K562 (cell line): ENCODE measurements at regions not wholly inside any gene's neighbourhood (a gene's known extent, or its start where the extent isn't known, plus 50 kb on each side); places are given as distances from the start of the nearest gene placed in this dataset.

Source experiments
- ATAC-seq: fragments of 200-7000 bp; cut with Tn5 transposase; 3 replicates; pipeline ENCODE4 v1.9.1; 2020; ENCODE audit warnings: moderate library complexity
- BruUV-seq: library from RNA; stranded (reverse); fragments of 400-500 nt; replicated peaks from 2 replicates; lab custom pipeline; 2021; lab: Mats Ljungman, UMichigan
- CTCF ChIA-PET: fragments of 300-600 bp; formaldehyde crosslinking; extraction: SDS; loops from one replicate; lab custom pipeline; 2021; ENCODE audit warnings: low intra/inter-chr PET ratio; lab: Yijun Ruan, JAX
- POLR2A ChIA-PET: fragments of 300-600, 350-650 bp; sonication (Branson Sonifier 250); formaldehyde crosslinking; extraction: SDS; loops from one replicate; lab custom pipeline; 2021; ENCODE audit warnings: antibody characterized with exemption, inconsistent platforms; lab: Yijun Ruan, JAX
- DNase-seq, 4 experiments: peaks; one replicate each; pipeline versions ENCODE4 v3.0.0 to v3.0.0-alpha.2; 2011 to 2018; ENCODE audit warnings: low spot score in 3 of 4, mixed read lengths in 3 of 4; ENCODE audit errors: extremely low read depth in 1 of 4
- FAIRE-seq: peaks from 2 replicates; lab custom pipeline; 2011; peaks lifted over from hg19 to GRCh38; lab: Jason Lieb, UNC
- H2AFZ ChIP-seq: 2 replicates; pipeline ENCODE4 v1.6.0; 2011; ENCODE audit warnings: low read depth, low read length, control low read depth, inconsistent platforms
- H3K27ac ChIP-seq: fragments of 200-600 bp; 3 replicates; pipeline ENCODE4 v1.8.0; 2011; ENCODE audit warnings: low read depth, mild to moderate bottlenecking, control low read depth, inconsistent platforms, low read length, moderate library complexity, mixed read lengths; ENCODE audit errors: extremely low read depth
- H3K27me3 ChIP-seq, 2 experiments: fragments of 300-600 bp in 1 of 2; 2 replicates in 1 of 2; 3 replicates in 1 of 2; pipeline versions ENCODE4 v1.6.0 to v1.8.0; 2011; ENCODE audit warnings: inconsistent platforms in 2 of 2, low read length in 2 of 2, mild to moderate bottlenecking in 1 of 2, mixed read lengths in 1 of 2, moderate library complexity in 1 of 2; ENCODE audit not compliant: control insufficient read depth in 2 of 2, insufficient read depth in 2 of 2
- H3K36me3 ChIP-seq: fragments of 300-600 bp; 3 replicates; pipeline ENCODE4 v1.8.0; 2011; ENCODE audit warnings: mild to moderate bottlenecking, low read length, inconsistent platforms; ENCODE audit not compliant: control insufficient read depth, insufficient read depth
- H3K4me1 ChIP-seq, 2 experiments: fragments of 200-600 bp in 1 of 2; replicated peaks in 1 of 2; 2 replicates in 1 of 2; 3 replicates in 1 of 2; pipeline versions ENCODE4 v1.5.1 to v1.8.0; 2011; ENCODE audit warnings: inconsistent platforms in 2 of 2, low read length in 2 of 2, mild to moderate bottlenecking in 1 of 2, mixed read lengths in 1 of 2, moderate library complexity in 1 of 2; ENCODE audit not compliant: control insufficient read depth in 2 of 2, insufficient read depth in 2 of 2
- H3K4me2 ChIP-seq: 2 replicates; pipeline ENCODE4 v1.6.1; 2011; ENCODE audit warnings: low read length, control low read depth, inconsistent platforms, mixed read lengths; ENCODE audit not compliant: insufficient read depth
- H3K4me3 ChIP-seq: fragments of 200-600 bp; sonication (generic), shearing (Covaris generic); 2 replicates; pipeline ENCODE4 v1.5.1; 2016; ENCODE audit warnings: control low read depth, inconsistent platforms
- H3K79me2 ChIP-seq: fragments of 200-600 bp; 3 replicates; pipeline ENCODE4 v1.8.0; 2011; ENCODE audit warnings: low read length, inconsistent platforms; ENCODE audit not compliant: control insufficient read depth, insufficient read depth
- H3K9ac ChIP-seq, 2 experiments: 2 replicates each; pipeline versions ENCODE4 v1.6.0 to v1.6.1; 2011; ENCODE audit warnings: low read depth in 2 of 2, low read length in 2 of 2, control low read depth in 1 of 2, inconsistent platforms in 1 of 2, mild to moderate bottlenecking in 1 of 2, mixed read lengths in 1 of 2; ENCODE audit not compliant: insufficient read depth in 1 of 2
- H3K9me1 ChIP-seq: one replicate; pipeline ENCODE4 v1.6.0; 2011; ENCODE audit warnings: inconsistent platforms, mild to moderate bottlenecking, low read length, moderate library complexity; ENCODE audit not compliant: control insufficient read depth, insufficient read depth
- H3K9me3 ChIP-seq: replicated peaks from 2 replicates; pipeline ENCODE4 v1.5.1; 2011; ENCODE audit warnings: low read depth, low read length, inconsistent platforms; ENCODE audit not compliant: control insufficient read depth, insufficient read depth
- H4K20me1 ChIP-seq: replicated peaks from 2 replicates; pipeline ENCODE4 v1.6.1; 2011; ENCODE audit warnings: low read length, inconsistent platforms, mixed read lengths; ENCODE audit not compliant: control insufficient read depth, insufficient read depth
- ETV5 ChIP-seq: sonication (generic); formaldehyde crosslinking; IDR thresholded peaks from 2 replicates; pipeline ENCODE4 v1.4.0; 2020; ENCODE audit warnings: low read depth, mild to moderate bottlenecking, missing genetic modification reagents
- FOXA1 ChIP-seq: fragments of 450-650 bp; IDR thresholded peaks from 2 replicates; pipeline ENCODE4 v1.6.1; 2016; ENCODE audit warnings: mild to moderate bottlenecking, borderline replicate concordance
- FOXK1 ChIP-seq: sonication (generic); formaldehyde crosslinking; IDR thresholded peaks from 2 replicates; pipeline ENCODE4 v1.8.0; 2022; ENCODE audit warnings: missing genetic modification reagents, mild to moderate bottlenecking, borderline replicate concordance
- HMGXB4 ChIP-seq: sonication (generic); formaldehyde crosslinking; IDR thresholded peaks from 2 replicates; pipeline ENCODE4 v1.8.1; 2023; ENCODE audit warnings: mild to moderate bottlenecking, missing genetic modification reagents
- KHSRP ChIP-seq: fragments of 450-650 bp; IDR thresholded peaks from 2 replicates; pipeline ENCODE4 v1.6.1; 2017
- OTX1 ChIP-seq: fragments of 450-650 bp; formaldehyde crosslinking; IDR thresholded peaks from 2 replicates; pipeline ENCODE4 v1.4.0; 2022; ENCODE audit warnings: mild to moderate bottlenecking
- PTRF ChIP-seq: fragments of 450-650 bp; IDR thresholded peaks from 2 replicates; pipeline ENCODE4 v1.6.1; 2016; ENCODE audit warnings: mild to moderate bottlenecking, missing genetic modification characterization, missing compliant biosample characterization
- XRCC5 ChIP-seq: fragments of 200-400 bp; formaldehyde crosslinking; IDR thresholded peaks from 2 replicates; pipeline ENCODE4 v1.6.1; 2017; ENCODE audit warnings: low read depth, mild to moderate bottlenecking, low read length
- WGBS: fragments of 100-300 bp; shearing (Covaris generic); methylation state at CpG from one replicate; pipeline ENCODE4 v1.1.6; 2016; ENCODE audit warnings: low coverage, mixed read lengths; ENCODE audit not compliant: insufficient coverage; ENCODE audit errors: missing lambda C conversion rate; 5-methylcytosine and 5-hydroxymethylcytosine counted together
- in situ Hi-C: fragments of 300-500 bp; cut with MboI; formaldehyde crosslinking; loops from 4 replicates; pipeline ENCODE4 v1.15.0; 2018; ENCODE audit warnings: inconsistent platforms, mixed read lengths
- intact Hi-C: fragments of 100-400 bp; cut with micrococcal nuclease; formaldehyde crosslinking; loops from 2 replicates; pipeline ENCODE4 v1.14.2; 2022
- TF ChIP-seq, protein P1 (sequence below): fragments of 250-450 bp; sonication (Bioruptor Pico); IDR thresholded peaks from 2 replicates; pipeline ENCODE4 v1.8.0; 2021; ENCODE audit warnings: moderate library complexity, mild to moderate bottlenecking, inconsistent platforms
- TF ChIP-seq, protein P2 (sequence below): fragments of 450-650 bp; formaldehyde crosslinking; IDR thresholded peaks from 2 replicates; pipeline ENCODE4 v1.4.0; 2022; ENCODE audit warnings: mild to moderate bottlenecking, moderate library complexity

DNA sequence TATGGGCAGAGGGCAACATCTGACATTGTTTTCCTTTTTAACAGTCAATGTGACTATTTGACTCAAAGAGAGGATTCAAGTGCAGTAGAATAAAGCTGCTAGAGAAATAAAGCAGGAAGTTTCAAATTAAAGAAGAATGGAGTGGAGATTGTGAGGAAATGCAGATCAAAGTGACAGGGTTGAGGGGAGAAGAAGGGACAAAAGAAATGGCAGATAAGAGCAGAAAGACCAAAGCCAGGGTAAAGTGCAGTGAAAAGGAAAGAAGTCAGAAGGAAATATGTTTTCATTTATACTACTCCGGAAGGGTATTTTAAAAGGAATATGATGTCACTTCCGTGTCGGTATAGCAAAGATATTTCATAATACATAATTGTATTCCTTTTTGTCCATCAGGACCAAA, 297.5 kb upstream of the CRIM1 start:
- no peak for DNase-seq
- no peak overlapping the region for H3K4me3 ChIP-seq
- TF ChIP-seq FOXK1 (no peak), KHSRP (no peak), XRCC5 (no peak)
- TF ChIP-seq, protein P1, sequence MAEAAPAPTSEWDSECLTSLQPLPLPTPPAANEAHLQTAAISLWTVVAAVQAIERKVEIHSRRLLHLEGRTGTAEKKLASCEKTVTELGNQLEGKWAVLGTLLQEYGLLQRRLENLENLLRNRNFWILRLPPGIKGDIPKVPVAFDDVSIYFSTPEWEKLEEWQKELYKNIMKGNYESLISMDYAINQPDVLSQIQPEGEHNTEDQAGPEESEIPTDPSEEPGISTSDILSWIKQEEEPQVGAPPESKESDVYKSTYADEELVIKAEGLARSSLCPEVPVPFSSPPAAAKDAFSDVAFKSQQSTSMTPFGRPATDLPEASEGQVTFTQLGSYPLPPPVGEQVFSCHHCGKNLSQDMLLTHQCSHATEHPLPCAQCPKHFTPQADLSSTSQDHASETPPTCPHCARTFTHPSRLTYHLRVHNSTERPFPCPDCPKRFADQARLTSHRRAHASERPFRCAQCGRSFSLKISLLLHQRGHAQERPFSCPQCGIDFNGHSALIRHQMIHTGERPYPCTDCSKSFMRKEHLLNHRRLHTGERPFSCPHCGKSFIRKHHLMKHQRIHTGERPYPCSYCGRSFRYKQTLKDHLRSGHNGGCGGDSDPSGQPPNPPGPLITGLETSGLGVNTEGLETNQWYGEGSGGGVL (CRISPR knock-in tag), result no peak
- H3K79me2 ChIP-seq, result no peaks in the 10 kb centered on the region
- no peaks in the 10 kb centered on the region for H4K20me1 ChIP-seq
- H3K4me2 ChIP-seq, result no peak overlapping the region
- H2AFZ ChIP-seq, result no peak overlapping the region
- H3K9me3 ChIP-seq, result no peaks in the 10 kb centered on the region
- no TSS peak for BruUV-seq
- no peak overlapping the region for H3K27ac ChIP-seq
- no peaks in the 10 kb centered on the region for H3K27me3 ChIP-seq
- ChIA-PET POLR2A (no interaction called here), CTCF (no interaction called here)
- no peaks in the 10 kb centered on the region for H3K9me1 ChIP-seq
- no peak for ATAC-seq
- FAIRE-seq, result no peak
- 2% methylated on average over 3 of the region's 3 CpGs for WGBS
- in situ Hi-C loops (no loop called here), intact Hi-C loops (no loop called here)
- H3K9ac ChIP-seq, result no peak overlapping the region
- H3K36me3 ChIP-seq, result no peaks in the 10 kb centered on the region
- H3K4me1 ChIP-seq, result no peaks in the 10 kb centered on the region

DNA sequence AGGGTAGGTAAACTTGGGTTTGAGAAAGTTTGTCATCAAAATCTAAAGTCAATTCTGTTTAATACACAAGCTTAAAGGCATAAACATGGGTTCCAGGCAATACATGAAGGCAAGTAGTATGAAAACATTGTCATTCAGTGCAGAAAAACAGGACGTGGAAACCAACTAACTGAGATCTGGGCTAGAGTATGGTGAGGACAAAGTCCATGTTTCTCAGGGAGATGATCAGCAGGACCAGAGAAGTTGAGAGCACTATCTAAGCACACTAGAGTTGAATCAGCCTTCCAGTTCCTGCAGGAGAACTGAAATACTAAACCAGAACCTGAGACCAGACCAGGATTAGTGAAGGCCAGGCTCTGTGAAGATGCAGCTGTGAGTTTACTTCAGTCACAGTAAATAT, 302.8 kb upstream of the CRIM1 start:
- Histone ChIP-seq H3K4me3 (no peak overlapping the region), H2AFZ (no peak overlapping the region), H3K27me3 (no peaks in the 10 kb centered on the region), H3K27ac (no peak overlapping the region), H3K9ac (no peak overlapping the region), H3K79me2 (no peaks in the 10 kb centered on the region), H3K36me3 (no peaks in the 10 kb centered on the region), H3K9me1 (no peaks in the 10 kb centered on the region), H4K20me1 (no peaks in the 10 kb centered on the region), H3K4me1 (no peaks in the 10 kb centered on the region), H3K4me2 (no peak overlapping the region), H3K9me3 (0 out of 2 replicates have a peak, but pooled peaks cover 2% of the 10 kb centered on the region)
- FAIRE-seq, result no peak
- 0% methylated on average over 1 of the region's 1 CpG for WGBS
- no peak for DNase-seq
- ATAC-seq, result no peak
- ChIA-PET POLR2A (no interaction called here), CTCF (no interaction called here)
- intact Hi-C loops (no loop called here), in situ Hi-C loops (no loop called here)
- BruUV-seq, result no TSS peak
- no peak for TF ChIP-seq HMGXB4 (CRISPR knock-in tag)
- no peak for TF ChIP-seq FOXA1
- TF ChIP-seq OTX1 (CRISPR knock-in tag), result no peak
- TF ChIP-seq PTRF (tag), result no peak
- TF ChIP-seq, protein P2, sequence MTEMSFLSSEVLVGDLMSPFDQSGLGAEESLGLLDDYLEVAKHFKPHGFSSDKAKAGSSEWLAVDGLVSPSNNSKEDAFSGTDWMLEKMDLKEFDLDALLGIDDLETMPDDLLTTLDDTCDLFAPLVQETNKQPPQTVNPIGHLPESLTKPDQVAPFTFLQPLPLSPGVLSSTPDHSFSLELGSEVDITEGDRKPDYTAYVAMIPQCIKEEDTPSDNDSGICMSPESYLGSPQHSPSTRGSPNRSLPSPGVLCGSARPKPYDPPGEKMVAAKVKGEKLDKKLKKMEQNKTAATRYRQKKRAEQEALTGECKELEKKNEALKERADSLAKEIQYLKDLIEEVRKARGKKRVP, result no peak
- no peak for TF ChIP-seq ETV5 (CRISPR knock-in tag)
